ENCODE measurements at regions not wholly inside any gene's neighbourhood (a gene's known extent, or its start where the extent isn't known, plus 50 kb on each side); places are given as distances from the start of the nearest gene placed in this dataset.
"Not testable (repeated sequence)": the region's sequence is repeated elsewhere in the genome, so short reads cannot be mapped to it uniquely, and the experiment has no call there.

DNA sequence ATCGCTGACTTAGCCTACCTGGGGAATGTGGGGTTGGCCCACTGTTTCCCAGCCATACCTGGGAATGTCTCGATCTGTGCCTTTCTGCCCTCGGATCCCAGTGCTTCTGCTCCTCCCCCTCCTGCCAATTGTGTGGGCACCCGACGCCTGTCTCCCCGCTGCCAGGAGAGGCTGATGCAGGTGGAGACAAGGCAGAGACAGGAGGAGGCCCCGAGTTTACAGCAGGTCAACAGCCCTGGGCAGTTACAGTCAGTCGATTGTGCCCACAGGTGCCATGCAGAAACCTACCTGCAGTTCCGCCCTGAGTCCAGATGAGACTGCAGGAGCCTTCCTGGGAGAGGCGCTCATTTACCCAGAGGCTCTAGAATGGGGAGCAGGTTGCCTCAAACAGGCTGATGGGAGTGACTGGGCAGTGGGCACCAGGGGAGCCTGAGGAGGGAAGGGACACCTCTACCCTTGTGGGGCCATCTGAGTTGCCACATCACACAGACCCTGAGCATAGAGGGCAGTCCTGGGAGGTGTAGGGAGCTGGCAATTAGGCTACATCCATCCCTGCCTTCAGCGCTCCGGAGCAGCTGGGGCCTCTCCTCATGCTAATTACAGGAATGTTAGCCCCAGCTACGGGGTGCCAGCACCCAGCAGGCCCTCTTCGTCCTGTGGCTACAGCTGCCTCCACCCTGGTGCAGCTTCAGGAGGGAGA is 300.1 kb downstream of the NDUFA10 start:
- no peak overlapping the region for H3K27ac ChIP-seq (ENCODE audit: low read depth, low read length)
- no peaks in the 10 kb centered on the region for H3K36me3 ChIP-seq (ENCODE audit: insufficient read depth, low read length)
- H3K9ac ChIP-seq (ENCODE audit: low read depth, low read length): no peak overlapping the region
- no peaks in the 10 kb centered on the region for H3K27me3 ChIP-seq (ENCODE audit: insufficient read depth, low read length)
- no peak overlapping the region for H3K4me3 ChIP-seq (ENCODE audit: low read length)
- WGBS: 88% methylated on average over 14 of the region's 14 CpGs
- H3K9me3 ChIP-seq (ENCODE audit: insufficient read depth, low read depth, low read length): no peaks in the 10 kb centered on the region
- no peaks in the 10 kb centered on the region for H3K4me1 ChIP-seq (ENCODE audit: insufficient read depth, low read length)

- no peak overlapping the region for H3K27ac ChIP-seq (ENCODE audit: low read depth, low read length)
- no peaks in the 10 kb centered on the region for H3K36me3 ChIP-seq (ENCODE audit: insufficient read depth, low read length)
- 0 out of 2 replicates have a peak, but pooled peaks cover 2% of the 10 kb centered on the region for H3K9me3 ChIP-seq (ENCODE audit: insufficient read depth, low read depth, low read length)
- no peaks in the 10 kb centered on the region for H3K4me1 ChIP-seq (ENCODE audit: insufficient read depth, low read length)
- 92% methylated on average over 16 of the region's 16 CpGs for WGBS
- H3K27me3 ChIP-seq (ENCODE audit: insufficient read depth, low read length): no peaks in the 10 kb centered on the region
- no peak overlapping the region for H3K9ac ChIP-seq (ENCODE audit: low read depth, low read length)
- no peak overlapping the region for H3K4me3 ChIP-seq (ENCODE audit: low read length)
These were observed 300.8 kb downstream of the NDUFA10 start for GRCh38 chr2:239724194-239724849.

- H3K9ac ChIP-seq (ENCODE audit: low read depth, low read length): no peak overlapping the region
- H3K4me1 ChIP-seq (ENCODE audit: insufficient read depth, low read length): no peaks in the 10 kb centered on the region
- 94% methylated on average over 9 of the region's 9 CpGs for WGBS
- no peaks in the 10 kb centered on the region for H3K36me3 ChIP-seq (ENCODE audit: insufficient read depth, low read length)
- H3K9me3 ChIP-seq (ENCODE audit: insufficient read depth, low read depth, low read length): 0 out of 2 replicates have a peak, but pooled peaks cover 4% of the 10 kb centered on the region
- no peaks in the 10 kb centered on the region for H3K27me3 ChIP-seq (ENCODE audit: insufficient read depth, low read length)
- no peak overlapping the region for H3K27ac ChIP-seq (ENCODE audit: low read depth, low read length)
- H3K4me3 ChIP-seq (ENCODE audit: low read length): no peak overlapping the region
These were observed 301.5 kb downstream of the NDUFA10 start for GRCh38 chr2:239723486-239724193.

DNA sequence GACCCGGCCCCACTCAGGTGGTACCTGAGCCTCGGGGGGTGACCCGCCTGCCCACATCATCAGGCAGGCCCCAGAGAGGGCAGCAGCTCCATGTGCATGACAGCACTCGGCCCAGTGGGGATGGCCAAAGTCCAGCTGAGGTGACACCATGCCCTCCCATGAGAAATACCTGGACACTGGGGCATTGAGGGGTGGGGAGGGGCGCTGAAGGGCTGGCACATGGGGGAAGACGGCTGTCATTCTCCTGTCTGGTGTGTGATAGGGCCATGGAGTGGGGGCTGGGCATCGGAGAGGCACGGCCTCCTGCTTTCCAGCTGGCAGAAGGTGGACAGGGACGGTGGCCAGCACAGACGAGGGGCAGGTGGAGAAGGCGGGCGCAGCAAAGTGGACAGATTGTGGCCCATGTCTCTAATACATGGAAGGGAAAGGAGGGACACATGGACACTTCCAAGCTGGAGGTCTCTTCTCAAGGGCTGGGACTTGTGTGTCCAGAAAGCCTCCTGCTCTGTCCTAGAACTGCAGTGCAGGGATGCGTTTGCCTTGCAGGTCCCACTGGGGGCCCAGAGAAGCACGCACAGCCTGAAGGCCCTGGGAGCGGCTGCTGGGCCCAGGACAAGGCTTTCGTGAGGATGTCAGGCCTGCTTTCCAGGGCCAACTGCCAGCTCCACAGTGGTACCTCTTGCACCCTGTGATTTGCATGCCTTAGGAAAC is 302.2 kb downstream of the NDUFA10 start:
- Histone ChIP-seq H3K9ac (ENCODE audit: low read depth, low read length) (no peak overlapping the region), H3K4me1 (ENCODE audit: insufficient read depth, low read length) (no peaks in the 10 kb centered on the region), H3K4me3 (ENCODE audit: low read length) (no peak overlapping the region), H3K27ac (ENCODE audit: low read depth, low read length) (no peak overlapping the region), H3K27me3 (ENCODE audit: insufficient read depth, low read length) (no peaks in the 10 kb centered on the region), H3K9me3 (ENCODE audit: insufficient read depth, low read depth, low read length) (0 out of 2 replicates have a peak, but pooled peaks cover 4% of the 10 kb centered on the region), H3K36me3 (ENCODE audit: insufficient read depth, low read length) (no peaks in the 10 kb centered on the region)
- 93% methylated on average over 16 of the region's 16 CpGs for WGBS

DNA sequence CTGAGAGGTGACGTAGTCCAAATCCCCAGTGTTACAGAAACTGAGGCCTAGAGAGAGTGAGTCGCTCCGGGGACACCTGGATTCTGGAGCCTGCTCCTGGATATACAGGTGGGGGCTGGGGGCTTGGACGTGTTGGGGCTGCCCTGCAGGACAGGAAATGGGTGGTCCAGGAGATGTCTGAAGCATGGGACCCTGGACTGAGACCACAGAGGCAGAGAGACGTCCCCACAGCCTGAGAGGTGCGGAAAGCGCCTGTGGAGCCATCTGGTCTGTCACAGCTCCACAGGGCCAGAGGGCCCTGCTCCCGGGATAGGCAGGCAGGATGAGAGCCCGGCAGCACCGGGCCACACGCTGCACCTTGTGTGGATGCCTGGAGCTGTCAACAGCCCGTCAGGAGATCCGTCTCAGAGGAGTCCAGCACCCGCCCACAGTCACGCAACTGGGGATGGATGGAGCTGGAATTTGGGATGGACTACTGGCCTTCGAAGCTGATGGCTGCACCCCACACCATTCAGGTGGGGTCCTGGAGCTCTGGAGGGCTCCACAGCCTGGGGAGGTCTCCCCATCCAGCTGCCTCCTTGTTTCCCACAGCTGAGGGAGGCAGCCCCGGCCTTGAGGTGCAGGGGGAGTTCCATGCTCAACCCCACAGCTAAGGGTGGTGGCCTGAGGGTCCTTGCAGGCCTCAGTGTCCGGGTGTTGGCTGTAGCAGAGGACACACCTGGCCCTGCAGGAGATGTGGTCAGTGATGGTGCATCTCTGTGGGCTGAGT is 303.0 kb downstream of the NDUFA10 start:
- no peak overlapping the region for H3K9ac ChIP-seq (ENCODE audit: low read depth, low read length)
- WGBS: 94% methylated on average over 18 of the region's 18 CpGs

GRCh38 chr2:239721531-239721930 is 303.6 kb downstream of the NDUFA10 start:
- H3K9me3 ChIP-seq (ENCODE audit: insufficient read depth, low read depth, low read length): 0 out of 2 replicates have a peak, but pooled peaks cover 4% of the 10 kb centered on the region
- no peak overlapping the region for H3K27ac ChIP-seq (ENCODE audit: low read depth, low read length)
- H3K27me3 ChIP-seq (ENCODE audit: insufficient read depth, low read length): no peaks in the 10 kb centered on the region
- H3K36me3 ChIP-seq (ENCODE audit: insufficient read depth, low read length): no peaks in the 10 kb centered on the region
- H3K4me3 ChIP-seq (ENCODE audit: low read length): no peak overlapping the region
- no peaks in the 10 kb centered on the region for H3K4me1 ChIP-seq (ENCODE audit: insufficient read depth, low read length)
- 96% methylated on average over 10 of the region's 11 CpGs for WGBS
- no peak overlapping the region for H3K9ac ChIP-seq (ENCODE audit: low read depth, low read length)

More for the DNA sequence above, 303.0 kb downstream of the NDUFA10 start:
- Histone ChIP-seq H3K27me3 (ENCODE audit: insufficient read depth, low read length) (no peaks in the 10 kb centered on the region), H3K4me1 (ENCODE audit: insufficient read depth, low read length) (no peaks in the 10 kb centered on the region), H3K4me3 (ENCODE audit: low read length) (no peak overlapping the region), H3K27ac (ENCODE audit: low read depth, low read length) (no peak overlapping the region), H3K36me3 (ENCODE audit: insufficient read depth, low read length) (no peaks in the 10 kb centered on the region), H3K9me3 (ENCODE audit: insufficient read depth, low read depth, low read length) (0 out of 2 replicates have a peak, but pooled peaks cover 4% of the 10 kb centered on the region)

DNA sequence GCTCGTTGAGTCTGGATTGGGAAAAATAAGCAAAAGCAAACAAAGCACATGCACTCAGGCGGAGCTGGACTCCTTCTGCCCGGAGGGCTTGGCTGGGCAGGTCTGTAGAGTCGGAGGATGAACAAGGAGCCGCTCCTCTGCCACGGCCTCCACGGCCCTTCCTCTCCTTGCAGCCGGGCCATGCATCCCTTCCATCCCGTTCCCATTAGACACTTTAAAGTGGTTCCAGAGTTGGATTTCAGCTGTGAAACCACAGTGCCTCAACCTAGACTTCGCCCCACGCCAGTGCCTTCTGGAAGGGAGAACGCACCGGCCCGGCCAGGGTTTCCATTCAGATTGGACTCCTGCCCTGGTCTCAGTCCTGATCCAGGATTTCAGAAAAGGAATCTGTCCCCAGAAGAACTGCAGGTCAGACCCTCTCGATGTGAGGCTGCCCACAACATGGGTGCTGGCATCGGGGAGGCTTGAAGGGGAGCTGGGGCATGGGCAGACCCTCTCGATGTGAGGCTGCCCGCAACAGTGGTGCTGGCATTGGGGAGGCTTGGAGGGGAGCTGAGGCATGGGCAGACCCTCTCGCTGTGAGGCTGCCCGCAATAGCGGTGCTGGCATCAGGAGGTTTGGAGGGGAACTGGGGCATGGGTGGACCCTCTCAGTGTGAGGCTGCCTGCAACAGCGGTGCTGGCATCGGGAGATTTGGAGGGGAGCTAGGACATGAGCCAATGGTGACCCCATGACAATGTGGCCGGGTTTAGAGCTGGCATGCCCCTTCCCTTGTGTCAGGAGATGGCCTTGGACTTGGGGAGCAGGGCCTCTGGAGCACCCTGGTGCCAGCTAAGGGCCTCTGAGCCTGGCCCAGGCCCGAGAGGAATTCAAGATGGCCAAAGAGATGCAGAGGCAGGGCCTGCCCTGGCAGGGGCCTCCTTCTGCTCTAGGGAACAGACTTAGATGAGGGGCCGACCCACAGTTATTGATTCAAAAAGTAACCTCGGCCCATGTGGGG is 304.5 kb downstream of the NDUFA10 start:
- H3K9ac ChIP-seq (ENCODE audit: low read depth, low read length): no peak overlapping the region
- H3K4me1 ChIP-seq (ENCODE audit: insufficient read depth, low read length): no peaks in the 10 kb centered on the region
- 91% methylated on average over 27 of the region's 27 CpGs for WGBS
- H3K36me3 ChIP-seq (ENCODE audit: insufficient read depth, low read length): no peaks in the 10 kb centered on the region
- no peak overlapping the region for H3K27ac ChIP-seq (ENCODE audit: low read depth, low read length)
- H3K9me3 ChIP-seq (ENCODE audit: insufficient read depth, low read depth, low read length): 0 out of 2 replicates have a peak, but pooled peaks cover 4% of the 10 kb centered on the region
- no peaks in the 10 kb centered on the region for H3K27me3 ChIP-seq (ENCODE audit: insufficient read depth, low read length)
- no peak overlapping the region for H3K4me3 ChIP-seq (ENCODE audit: low read length)

- Histone ChIP-seq H3K4me3 (ENCODE audit: low read length) (no peak overlapping the region), H3K27ac (ENCODE audit: low read depth, low read length) (no peak overlapping the region)
- WGBS: 91% methylated on average over 9 of the region's 9 CpGs
These were observed 305.3 kb downstream of the NDUFA10 start for GRCh38 chr2:239719791-239720360.

GRCh38 chr2:239718991-239719390 is 306.2 kb downstream of the NDUFA10 start:
- not testable (repeated sequence) for H3K27me3 ChIP-seq (ENCODE audit: insufficient read depth, low read length); H3K4me3 ChIP-seq (ENCODE audit: low read length); H3K9ac ChIP-seq (ENCODE audit: low read depth, low read length); H3K4me1 ChIP-seq (ENCODE audit: insufficient read depth, low read length); H3K36me3 ChIP-seq (ENCODE audit: insufficient read depth, low read length); H3K9me3 ChIP-seq (ENCODE audit: insufficient read depth, low read depth, low read length); H3K27ac ChIP-seq (ENCODE audit: low read depth, low read length)
- 78% methylated on average over 6 of the region's 6 CpGs for WGBS

More at GRCh38 chr2:239719791-239720360, 305.3 kb downstream of the NDUFA10 start:
- Histone ChIP-seq H3K9ac (ENCODE audit: low read depth, low read length) (no peak overlapping the region), H3K4me1 (ENCODE audit: insufficient read depth, low read length) (no peaks in the 10 kb centered on the region), H3K36me3 (ENCODE audit: insufficient read depth, low read length) (no peaks in the 10 kb centered on the region), H3K9me3 (ENCODE audit: insufficient read depth, low read depth, low read length) (0 out of 2 replicates have a peak, but pooled peaks cover 4% of the 10 kb centered on the region), H3K27me3 (ENCODE audit: insufficient read depth, low read length) (no peaks in the 10 kb centered on the region)

Measured in HUES64 (cell line).